HG02852 (cell line): ENCODE measurements at regions not wholly inside any gene's neighbourhood (a gene's known extent, or its start where the extent isn't known, plus 50 kb on each side); places are given as distances from the start of the nearest gene placed in this dataset.
"Not testable (repeated sequence)": the region's sequence is repeated elsewhere in the genome, so short reads cannot be mapped to it uniquely, and the experiment has no call there.

ENCODE experiments used
- ATAC-seq: cut with Tn5 transposase; IDR thresholded peaks from one replicate; pipeline ENCODE4 v1.9.1; 2021; ENCODE audit warnings: mild to moderate bottlenecking, moderate library complexity; ENCODE audit not compliant: unreplicated experiment

GRCh38 chr11:100409267-100409666, 277.8 kb upstream of the ARHGAP42 start:
- not testable (repeated sequence) for ATAC-seq

GRCh38 chr11:100419518-100419917, 267.6 kb upstream of the ARHGAP42 start:
- ATAC-seq = no peak

- no peak for ATAC-seq
These were observed 252.1 kb upstream of the ARHGAP42 start for GRCh38 chr11:100434821-100435641.

- ATAC-seq = no peak
These were observed 248.7 kb upstream of the ARHGAP42 start for GRCh38 chr11:100438376-100438775.

- ATAC-seq = no peak
These were observed 246.0 kb upstream of the ARHGAP42 start for GRCh38 chr11:100441086-100441485.

GRCh38 chr11:100442017-100442416, 245.1 kb upstream of the ARHGAP42 start:
- no peak for ATAC-seq

- ATAC-seq = no peak
These were observed 241.8 kb upstream of the ARHGAP42 start for GRCh38 chr11:100445231-100445735.

GRCh38 chr11:100451801-100452460, 235.2 kb upstream of the ARHGAP42 start:
- ATAC-seq = not testable (repeated sequence)

GRCh38 chr11:100459811-100460210, 227.3 kb upstream of the ARHGAP42 start:
- ATAC-seq = no peak

- no peak for ATAC-seq
These were observed 226.7 kb upstream of the ARHGAP42 start for GRCh38 chr11:100460426-100460825.

GRCh38 chr11:100467821-100468508, 219.1 kb upstream of the ARHGAP42 start:
- ATAC-seq = no peak

- ATAC-seq = no peak
These were observed 217.3 kb upstream of the ARHGAP42 start for GRCh38 chr11:100469835-100470234.

- ATAC-seq = no peak
These were observed 214.2 kb upstream of the ARHGAP42 start for GRCh38 chr11:100472727-100473389.

- ATAC-seq = no peak
These were observed 213.7 kb upstream of the ARHGAP42 start for GRCh38 chr11:100473390-100473740.

- no peak for ATAC-seq
These were observed 202.1 kb upstream of the ARHGAP42 start for GRCh38 chr11:100484948-100485347.

- ATAC-seq = no peak
These were observed 188.3 kb upstream of the ARHGAP42 start for GRCh38 chr11:100498780-100499179.

- ATAC-seq = no peak
These were observed 185.6 kb upstream of the ARHGAP42 start for GRCh38 chr11:100501450-100501849.

- no peak for ATAC-seq
These were observed 174.6 kb upstream of the ARHGAP42 start for GRCh38 chr11:100512475-100512874.

- no peak for ATAC-seq
These were observed 172.0 kb upstream of the ARHGAP42 start for GRCh38 chr11:100515087-100515486.

GRCh38 chr11:100525197-100525596, 161.9 kb upstream of the ARHGAP42 start:
- no peak for ATAC-seq

GRCh38 chr11:100525635-100526034, 161.5 kb upstream of the ARHGAP42 start:
- ATAC-seq = no peak
